A673 (cell line): ENCODE measurements at regions not wholly inside any gene's neighbourhood (a gene's known extent, or its start where the extent isn't known, plus 50 kb on each side); places are given as distances from the start of the nearest gene placed in this dataset.

Experiments used
- BruUV-seq: library from RNA; stranded (reverse); fragments of 400-500 nt; replicated peaks from 2 replicates; lab custom pipeline; 2021; lab: Mats Ljungman, UMichigan
- CTCF ChIA-PET: fragments of 300-600 bp; sonication (Branson Sonifier 250); formaldehyde crosslinking; loops from one replicate; lab custom pipeline; 2022; ENCODE audit warnings: antibody characterized with exemption; lab: Charles Lee
- POLR2A ChIA-PET: fragments of 300-600 bp; sonication (Branson Sonifier 250); formaldehyde crosslinking; loops from one replicate; lab custom pipeline; 2022; ENCODE audit warnings: antibody characterized with exemption; ENCODE audit not compliant: low non-redundant PET; lab: Charles Lee
- DNase-seq: peaks from one replicate; pipeline ENCODE4 v3.0.0-alpha.2; 2015; ENCODE audit warnings: low spot score
- H3K27ac ChIP-seq: fragments of 200-600 bp; sonication (generic); 2 replicates; pipeline ENCODE4 v1.5.1; 2016; ENCODE audit warnings: mixed run types, low read depth, mild to moderate bottlenecking, mixed read lengths, antibody characterized with exemption, low read length; ENCODE audit not compliant: poor library complexity, severe bottlenecking
- H3K27me3 ChIP-seq: fragments of 200-600 bp; sonication (generic); replicated peaks from 2 replicates; pipeline ENCODE4 v1.6.1; 2017; ENCODE audit warnings: mixed run types, low read depth, mild to moderate bottlenecking, mixed read lengths, antibody characterized with exemption, low read length; ENCODE audit not compliant: insufficient read depth, poor library complexity
- H3K36me3 ChIP-seq: fragments of 200-600 bp; sonication (generic); 2 replicates; pipeline ENCODE4 v1.6.1; 2016; ENCODE audit warnings: mixed run types, mild to moderate bottlenecking, mixed read lengths, antibody characterized with exemption, low read length; ENCODE audit not compliant: insufficient read depth, poor library complexity, severe bottlenecking
- H3K4me1 ChIP-seq: fragments of 200-600 bp; sonication (generic); 2 replicates; pipeline ENCODE4 v1.6.1; 2017; ENCODE audit warnings: mixed run types, mild to moderate bottlenecking, mixed read lengths, antibody characterized with exemption, low read length; ENCODE audit not compliant: insufficient read depth, poor library complexity, severe bottlenecking
- H3K4me3 ChIP-seq: fragments of 200-600 bp; sonication (generic); 2 replicates; pipeline ENCODE4 v1.5.1; 2016; ENCODE audit warnings: low read depth, mixed run types, mild to moderate bottlenecking, mixed read lengths, low read length; ENCODE audit not compliant: poor library complexity, severe bottlenecking
- H3K9me3 ChIP-seq: fragments of 200-600 bp; sonication (generic); 2 replicates; pipeline ENCODE4 v1.6.1; 2016; ENCODE audit warnings: mixed run types, low read depth, mild to moderate bottlenecking, mixed read lengths, antibody characterized with exemption, low read length; ENCODE audit not compliant: poor library complexity, severe bottlenecking
- CTCF ChIP-seq: fragments of 300-800, 200-600 bp; sonication (generic); conservative IDR thresholded peaks from 2 replicates; pipeline ENCODE4 v1.5.1; 2017; ENCODE audit warnings: low read depth, mild to moderate bottlenecking, antibody characterized with exemption, low read length, moderate library complexity, mixed read lengths
- EZH2 ChIP-seq: fragments of 200-600 bp; sonication (generic); IDR thresholded peaks from 2 replicates; pipeline ENCODE4 v1.6.1; 2017; ENCODE audit warnings: borderline replicate concordance, low read depth, mild to moderate bottlenecking, mixed read lengths, antibody characterized with exemption, low read length; ENCODE audit not compliant: poor library complexity, severe bottlenecking
- intact Hi-C: fragments of 100-400 bp; cut with micrococcal nuclease; formaldehyde crosslinking; loops from one replicate; pipeline ENCODE4 v1.10.0; 2022; ENCODE audit not compliant: unreplicated experiment

DNA sequence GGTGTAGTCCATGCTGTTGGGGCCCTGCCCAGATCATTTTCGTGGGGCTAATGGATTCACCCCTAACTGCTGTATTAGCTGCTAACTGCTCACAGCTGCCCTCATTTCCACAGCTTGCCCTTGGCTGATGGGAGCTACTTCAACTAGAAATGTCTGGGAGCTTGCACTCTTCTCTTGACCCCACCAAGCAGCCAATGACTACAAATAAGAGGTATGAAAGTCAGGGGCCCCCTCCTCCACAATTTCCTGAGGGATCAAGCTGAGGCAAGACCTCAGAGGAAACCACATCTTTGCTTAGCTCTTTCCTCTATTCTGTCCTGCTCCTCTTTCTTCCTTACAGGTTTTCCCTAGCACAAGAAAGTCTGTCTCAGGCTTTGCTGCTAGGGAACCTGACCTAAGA, 397.5 kb downstream of the MLLT3 start:
- POLR2A ChIA-PET: no interaction called here
- no peaks in the 10 kb centered on the region for H3K36me3 ChIP-seq
- no peaks in the 10 kb centered on the region for H3K9me3 ChIP-seq
- no peak for DNase-seq
- H3K4me1 ChIP-seq: no peaks in the 10 kb centered on the region
- intact Hi-C loops: no loop called here
- CTCF ChIA-PET: no interaction called here
- BruUV-seq: no TSS peak
- H3K27ac ChIP-seq: no peak overlapping the region
- no peak for TF ChIP-seq EZH2
- H3K27me3 ChIP-seq: no peaks in the 10 kb centered on the region
- no peak overlapping the region for H3K4me3 ChIP-seq

DNA sequence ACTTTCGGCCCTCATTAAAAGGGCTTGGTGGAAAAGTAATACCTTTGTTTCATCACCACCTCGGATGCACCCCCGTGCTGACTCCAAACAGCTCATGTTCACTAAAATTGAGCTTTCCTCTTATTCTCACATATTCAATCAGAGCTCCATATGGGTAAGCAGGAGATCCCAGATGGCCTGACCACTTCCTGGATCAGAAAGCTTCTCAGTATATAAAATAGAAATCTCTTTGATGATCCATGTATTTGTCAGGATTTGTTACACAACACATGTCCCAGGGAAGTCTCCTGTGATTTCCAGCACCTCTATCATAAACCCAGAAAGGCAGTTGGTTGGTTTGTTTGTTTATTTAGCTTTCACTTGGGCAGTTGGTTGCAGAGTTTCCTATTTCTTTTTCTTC, 402.0 kb downstream of the MLLT3 start:
- DNase-seq: no peak
- no TSS peak for BruUV-seq
- Histone ChIP-seq H3K9me3 (no peaks in the 10 kb centered on the region), H3K27ac (no peak overlapping the region), H3K4me1 (no peaks in the 10 kb centered on the region), H3K36me3 (no peaks in the 10 kb centered on the region), H3K4me3 (no peak overlapping the region), H3K27me3 (no peaks in the 10 kb centered on the region)
- ChIA-PET POLR2A (no interaction called here), CTCF (no interaction called here)
- intact Hi-C loops: no loop called here
- no peak for TF ChIP-seq CTCF
- TF ChIP-seq EZH2: no peak

DNA sequence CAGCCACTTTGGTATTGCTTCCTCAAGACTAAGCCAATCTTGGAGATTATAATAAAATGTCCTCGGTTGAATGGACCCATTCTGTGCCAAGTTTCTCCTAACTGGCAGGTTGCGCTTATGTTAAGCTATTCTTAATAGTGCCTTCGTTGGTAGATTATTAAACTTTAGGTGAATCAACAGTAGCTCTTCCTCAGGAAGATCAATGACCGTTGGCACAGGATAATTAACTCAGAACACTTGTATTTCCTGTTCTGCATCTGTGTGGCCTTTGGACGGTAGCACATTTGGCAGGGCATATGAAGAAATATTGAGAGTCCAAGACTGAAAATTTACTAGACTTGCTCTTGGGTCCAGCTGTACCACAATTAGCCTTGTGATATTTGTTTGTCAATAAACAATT, 402.9 kb downstream of the MLLT3 start:
- no peak for DNase-seq
- H3K9me3 ChIP-seq: no peaks in the 10 kb centered on the region
- H3K4me1 ChIP-seq: no peaks in the 10 kb centered on the region
- TF ChIP-seq EZH2 (no peak), CTCF (no peak)
- H3K4me3 ChIP-seq: no peak overlapping the region
- no peaks in the 10 kb centered on the region for H3K36me3 ChIP-seq
- POLR2A ChIA-PET: no interaction called here
- no peak overlapping the region for H3K27ac ChIP-seq
- no TSS peak for BruUV-seq
- CTCF ChIA-PET: no interaction called here
- H3K27me3 ChIP-seq: no peaks in the 10 kb centered on the region
- intact Hi-C loops: no loop called here

GRCh38 chr9:20217596-20217995, 404.7 kb downstream of the MLLT3 start:
- ChIA-PET CTCF (no interaction called here), POLR2A (no interaction called here)
- Histone ChIP-seq H3K27ac (no peak overlapping the region), H3K27me3 (no peaks in the 10 kb centered on the region), H3K36me3 (no peaks in the 10 kb centered on the region), H3K4me3 (no peak overlapping the region), H3K4me1 (no peaks in the 10 kb centered on the region), H3K9me3 (no peaks in the 10 kb centered on the region)
- intact Hi-C loops: no loop called here
- TF ChIP-seq CTCF: no peak
- BruUV-seq: no TSS peak
- no peak for DNase-seq
